GM21528 (cell line): ENCODE measurements at regions not wholly inside any gene's neighbourhood (a gene's known extent, or its start where the extent isn't known, plus 50 kb on each side); places are given as distances from the start of the nearest gene placed in this dataset.
"Not testable (repeated sequence)": the region's sequence is repeated elsewhere in the genome, so short reads cannot be mapped to it uniquely, and the experiment has no call there.

Source experiments
- ATAC-seq: cut with Tn5 transposase; IDR thresholded peaks from one replicate; pipeline ENCODE4 v1.9.1; 2021; ENCODE audit warnings: mild to moderate bottlenecking, moderate library complexity; ENCODE audit not compliant: unreplicated experiment, low FRiP score

GRCh38 chr1:208967334-208967733 is 616.2 kb upstream of the CAMK1G start:
- no peak for ATAC-seq

GRCh38 chr1:208974717-208975116 is 608.8 kb upstream of the CAMK1G start:
- no peak for ATAC-seq

- no peak for ATAC-seq
These were observed 608.1 kb upstream of the CAMK1G start for GRCh38 chr1:208975456-208975855.

- ATAC-seq, result no peak
These were observed 606.5 kb upstream of the CAMK1G start for GRCh38 chr1:208977012-208977411.

GRCh38 chr1:208977638-208978256 is 605.8 kb upstream of the CAMK1G start:
- no peak for ATAC-seq

- no peak for ATAC-seq
These were observed 603.7 kb upstream of the CAMK1G start for GRCh38 chr1:208979776-208980175.

- no peak for ATAC-seq
These were observed 602.9 kb upstream of the CAMK1G start for GRCh38 chr1:208980605-208981004.

GRCh38 chr1:208985231-208985630 is 598.3 kb upstream of the CAMK1G start:
- no peak for ATAC-seq

GRCh38 chr1:208988811-208989222 is 594.7 kb upstream of the CAMK1G start:
- ATAC-seq, result peak; percentile 99

- no peak for ATAC-seq
These were observed 593.1 kb upstream of the CAMK1G start for GRCh38 chr1:208990456-208990855.

- ATAC-seq, result not testable (repeated sequence)
These were observed 586.5 kb upstream of the CAMK1G start for GRCh38 chr1:208997053-208997452.

- no peak for ATAC-seq
These were observed 585.7 kb upstream of the CAMK1G start for GRCh38 chr1:208997726-208998312.

- no peak for ATAC-seq
These were observed 574.9 kb upstream of the CAMK1G start for GRCh38 chr1:209008586-209008985.

- no peak for ATAC-seq
These were observed 572.9 kb upstream of the CAMK1G start for GRCh38 chr1:209010475-209011230.

GRCh38 chr1:209012443-209013196 is 570.9 kb upstream of the CAMK1G start:
- no peak for ATAC-seq

GRCh38 chr1:209015092-209015491 is 568.4 kb upstream of the CAMK1G start:
- ATAC-seq, result no peak

GRCh38 chr1:209021622-209022021 is 561.9 kb upstream of the CAMK1G start:
- ATAC-seq, result no peak

- ATAC-seq, result no peak
These were observed 559.7 kb upstream of the CAMK1G start for GRCh38 chr1:209023790-209024189.

GRCh38 chr1:209029737-209030136 is 553.8 kb upstream of the CAMK1G start:
- no peak for ATAC-seq

GRCh38 chr1:209030454-209031167 is 552.9 kb upstream of the CAMK1G start:
- no peak for ATAC-seq
